ENCODE measurements at regions not wholly inside any gene's neighbourhood (a gene's known extent, or its start where the extent isn't known, plus 50 kb on each side); places are given as distances from the start of the nearest gene placed in this dataset.

- peak; percentile 23 for DNase-seq
Measured at GRCh38 chr2:107572890-107573289, 253.8 kb upstream of the RGPD4 start.

GRCh38 chr2:107576991-107577390, 249.7 kb upstream of the RGPD4 start:
- DNase-seq: no peak

GRCh38 chr2:107582487-107582886, 244.2 kb upstream of the RGPD4 start:
- DNase-seq: no peak

- peak; percentile 55 for DNase-seq
Measured at GRCh38 chr2:107584577-107584976, 242.1 kb upstream of the RGPD4 start.

- DNase-seq: peak; percentile 24
Measured at GRCh38 chr2:107585851-107586250, 240.8 kb upstream of the RGPD4 start.

- no peak for DNase-seq
Measured at GRCh38 chr2:107588181-107588580, 238.5 kb upstream of the RGPD4 start.

- peak; percentile 58 for DNase-seq
Measured at GRCh38 chr2:107589079-107589491, 237.6 kb upstream of the RGPD4 start.

GRCh38 chr2:107591561-107592279, 235.0 kb upstream of the RGPD4 start:
- peak; percentile 77 for DNase-seq

GRCh38 chr2:107592280-107592624, 234.4 kb upstream of the RGPD4 start:
- peak; percentile 34 for DNase-seq

- no peak for DNase-seq
Measured at GRCh38 chr2:107595285-107595684, 231.4 kb upstream of the RGPD4 start.

- DNase-seq: peak; percentile 77
Measured at GRCh38 chr2:107595749-107596148, 230.9 kb upstream of the RGPD4 start.

- DNase-seq: no peak
Measured at GRCh38 chr2:107597507-107597906, 229.2 kb upstream of the RGPD4 start.

GRCh38 chr2:107602801-107603200, 223.9 kb upstream of the RGPD4 start:
- DNase-seq: no peak

GRCh38 chr2:107607054-107607453, 219.6 kb upstream of the RGPD4 start:
- DNase-seq: peak; percentile 7

GRCh38 chr2:107607473-107607872, 219.2 kb upstream of the RGPD4 start:
- no peak for DNase-seq

- DNase-seq: no peak
Measured at GRCh38 chr2:107615039-107615438, 211.7 kb upstream of the RGPD4 start.

- no peak for DNase-seq
Measured at GRCh38 chr2:107618769-107619168, 207.9 kb upstream of the RGPD4 start.

- DNase-seq: no peak
Measured at GRCh38 chr2:107621186-107622165, 205.2 kb upstream of the RGPD4 start.

- no peak for DNase-seq
Measured at GRCh38 chr2:107622741-107623310, 203.9 kb upstream of the RGPD4 start.

- no peak for DNase-seq
Measured at GRCh38 chr2:107625982-107626381, 200.7 kb upstream of the RGPD4 start.

- no peak for DNase-seq
Measured at GRCh38 chr2:107627164-107627563, 199.5 kb upstream of the RGPD4 start.

GRCh38 chr2:107627926-107628325, 198.8 kb upstream of the RGPD4 start:
- DNase-seq: no peak

GRCh38 chr2:107633580-107634147, 193.0 kb upstream of the RGPD4 start:
- DNase-seq: peak; percentile 94
